ENCODE measurements at regions not wholly inside any gene's neighbourhood (a gene's known extent, or its start where the extent isn't known, plus 50 kb on each side); places are given as distances from the start of the nearest gene placed in this dataset.

- no peak for TF ChIP-seq CTCF (IDR thresholded peaks at IDR 0.05; ENCODE audit: low read depth, low read length, missing control alignments)
- H3K4me3 ChIP-seq (replicated peaks; ENCODE audit: low read depth, low read length): no peak overlapping the region
- DNase-seq (ENCODE audit: extremely low read depth, low read depth): no peak
Measured at GRCh38 chr4:123083646-123084045, 161.2 kb upstream of the NUDT6 start.

- no peak overlapping the region for H3K4me3 ChIP-seq (replicated peaks; ENCODE audit: low read depth, low read length)
- DNase-seq (ENCODE audit: extremely low read depth, low read depth): no peak
- no peak for TF ChIP-seq CTCF (IDR thresholded peaks at IDR 0.05; ENCODE audit: low read depth, low read length, missing control alignments)
Measured at GRCh38 chr4:123088501-123088900, 166.1 kb upstream of the NUDT6 start.

GRCh38 chr4:123090886-123091285 is 168.5 kb upstream of the NUDT6 start:
- DNase-seq (ENCODE audit: extremely low read depth, low read depth): no peak
- H3K4me3 ChIP-seq (replicated peaks; ENCODE audit: low read depth, low read length): no peak overlapping the region
- no peak for TF ChIP-seq CTCF (IDR thresholded peaks at IDR 0.05; ENCODE audit: low read depth, low read length, missing control alignments)

GRCh38 chr4:123092586-123092985 is 170.2 kb upstream of the NUDT6 start:
- DNase-seq (ENCODE audit: extremely low read depth, low read depth): no peak
- no peak overlapping the region for H3K4me3 ChIP-seq (replicated peaks; ENCODE audit: low read depth, low read length)
- no peak for TF ChIP-seq CTCF (IDR thresholded peaks at IDR 0.05; ENCODE audit: low read depth, low read length, missing control alignments)

GRCh38 chr4:123093236-123093635 is 170.8 kb upstream of the NUDT6 start:
- no peak for DNase-seq (ENCODE audit: extremely low read depth, low read depth)

GRCh38 chr4:123096038-123096437 is 173.6 kb upstream of the NUDT6 start:
- peak; percentile 27 for TF ChIP-seq CTCF (IDR thresholded peaks at IDR 0.05; ENCODE audit: low read depth, low read length, missing control alignments)
- H3K4me3 ChIP-seq (replicated peaks; ENCODE audit: low read depth, low read length): no peak overlapping the region
- DNase-seq (ENCODE audit: extremely low read depth, low read depth): no peak

More at GRCh38 chr4:123093236-123093635, 170.8 kb upstream of the NUDT6 start:
- H3K4me3 ChIP-seq (replicated peaks; ENCODE audit: low read depth, low read length): no peak overlapping the region
- no peak for TF ChIP-seq CTCF (IDR thresholded peaks at IDR 0.05; ENCODE audit: low read depth, low read length, missing control alignments)

- no peak for DNase-seq (ENCODE audit: extremely low read depth, low read depth)
- TF ChIP-seq CTCF (IDR thresholded peaks at IDR 0.05; ENCODE audit: low read depth, low read length, missing control alignments): peak; percentile 42
- H3K4me3 ChIP-seq (replicated peaks; ENCODE audit: low read depth, low read length): no peak overlapping the region
Measured at GRCh38 chr4:123102897-123103471, 180.6 kb upstream of the NUDT6 start.

Data from HFF-Myc (cell line).